Tibial artery (tissue), 4 donors: ENCODE measurements at regions not wholly inside any gene's neighbourhood (a gene's known extent, or its start where the extent isn't known, plus 50 kb on each side); places are given as distances from the start of the nearest gene placed in this dataset.

ENCODE experiments used
- DNase-seq, 2 donors: peaks; one replicate each; pipeline ENCODE4 v3.0.0-alpha.2; 2019
- H3K27ac ChIP-seq, 2 donors: fragments of 200-600 bp; sonication (generic) in 1 of 2; 1 replicate in 1 of 2; 2 replicates in 1 of 2; pipeline ENCODE4 v1.5.1; 2018 to 2019; ENCODE audit warnings: mild to moderate bottlenecking in 1 of 2
- H3K27me3 ChIP-seq, 2 donors: fragments of 200-600 bp; sonication (generic) in 1 of 2; one replicate each; pipeline versions ENCODE4 v1.5.1 to v1.6.0; 2016 to 2019
- H3K36me3 ChIP-seq, 3 donors: fragments of 200-600 bp; sonication (generic) in 2 of 3; one replicate each; pipeline ENCODE4 v1.5.1; 2016 to 2019; ENCODE audit warnings: mild to moderate bottlenecking in 2 of 3
- H3K4me1 ChIP-seq, 4 donors: fragments of 200-600 bp; sonication (generic) in 2 of 4; 1 replicate in 3 of 4; 2 replicates in 1 of 4; pipeline ENCODE4 v1.5.1; 2016 to 2019
- H3K4me3 ChIP-seq, 2 donors: fragments of 200-600 bp; sonication (generic) in 1 of 2; 1 replicate in 1 of 2; 2 replicates in 1 of 2; pipeline ENCODE4 v1.5.1; 2018 to 2019; ENCODE audit warnings: mild to moderate bottlenecking in 2 of 2
- H3K9me3 ChIP-seq, 3 donors: fragments of 200-600 bp; sonication (generic) in 1 of 3; one replicate each; pipeline ENCODE4 v1.5.1; 2016 to 2019
- intact Hi-C: fragments of 100-400 bp; cut with DNase I; formaldehyde crosslinking; loops from one replicate; pipeline ENCODE4 v1.15.0; 2023; ENCODE audit warnings: low total_unique reads
- TF ChIP-seq, protein P1 (sequence below), 2 experiments: fragments of 200-600 bp in 1 of 2; fragments of 450-650 bp in 1 of 2; IDR thresholded peaks; one replicate each; pipeline ENCODE4 v1.5.1; 2017 to 2019; ENCODE audit warnings: antibody characterized with exemption in 2 of 2, mild to moderate bottlenecking in 1 of 2, moderate library complexity in 1 of 2

DNA sequence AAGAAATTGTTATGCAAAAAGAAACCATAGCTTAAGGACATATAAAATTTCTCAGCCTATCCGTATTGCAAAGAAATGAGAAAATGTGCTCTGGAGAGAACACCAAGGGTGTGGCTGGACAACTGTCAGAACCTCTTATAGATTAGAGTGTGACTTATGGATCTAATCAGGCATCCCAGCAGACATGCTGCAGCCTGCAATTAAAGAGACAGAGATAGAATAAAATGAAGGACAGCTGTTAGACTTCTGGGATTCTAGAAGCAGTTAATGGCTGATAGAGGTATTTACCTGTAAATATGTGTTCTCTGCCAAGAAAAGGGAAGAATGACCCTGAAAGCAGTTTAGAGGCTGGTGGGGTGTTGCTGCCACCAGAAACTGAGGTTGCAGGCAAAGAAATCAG lies 160.1 kb upstream of the KIF2B start:
- no peak for DNase-seq
- Histone ChIP-seq H3K27ac (no peak overlapping the region), H3K9me3 (no peaks in the 10 kb centered on the region), H3K36me3 (no peaks in the 10 kb centered on the region), H3K4me1 (no peaks in the 10 kb centered on the region), H3K27me3 (no peaks in the 10 kb centered on the region), H3K4me3 (no peak overlapping the region)
- TF ChIP-seq, protein P1, sequence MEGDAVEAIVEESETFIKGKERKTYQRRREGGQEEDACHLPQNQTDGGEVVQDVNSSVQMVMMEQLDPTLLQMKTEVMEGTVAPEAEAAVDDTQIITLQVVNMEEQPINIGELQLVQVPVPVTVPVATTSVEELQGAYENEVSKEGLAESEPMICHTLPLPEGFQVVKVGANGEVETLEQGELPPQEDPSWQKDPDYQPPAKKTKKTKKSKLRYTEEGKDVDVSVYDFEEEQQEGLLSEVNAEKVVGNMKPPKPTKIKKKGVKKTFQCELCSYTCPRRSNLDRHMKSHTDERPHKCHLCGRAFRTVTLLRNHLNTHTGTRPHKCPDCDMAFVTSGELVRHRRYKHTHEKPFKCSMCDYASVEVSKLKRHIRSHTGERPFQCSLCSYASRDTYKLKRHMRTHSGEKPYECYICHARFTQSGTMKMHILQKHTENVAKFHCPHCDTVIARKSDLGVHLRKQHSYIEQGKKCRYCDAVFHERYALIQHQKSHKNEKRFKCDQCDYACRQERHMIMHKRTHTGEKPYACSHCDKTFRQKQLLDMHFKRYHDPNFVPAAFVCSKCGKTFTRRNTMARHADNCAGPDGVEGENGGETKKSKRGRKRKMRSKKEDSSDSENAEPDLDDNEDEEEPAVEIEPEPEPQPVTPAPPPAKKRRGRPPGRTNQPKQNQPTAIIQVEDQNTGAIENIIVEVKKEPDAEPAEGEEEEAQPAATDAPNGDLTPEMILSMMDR (IDR thresholded peaks at IDR 0.05), result no peak
- intact Hi-C loops, result no loop called here

DNA sequence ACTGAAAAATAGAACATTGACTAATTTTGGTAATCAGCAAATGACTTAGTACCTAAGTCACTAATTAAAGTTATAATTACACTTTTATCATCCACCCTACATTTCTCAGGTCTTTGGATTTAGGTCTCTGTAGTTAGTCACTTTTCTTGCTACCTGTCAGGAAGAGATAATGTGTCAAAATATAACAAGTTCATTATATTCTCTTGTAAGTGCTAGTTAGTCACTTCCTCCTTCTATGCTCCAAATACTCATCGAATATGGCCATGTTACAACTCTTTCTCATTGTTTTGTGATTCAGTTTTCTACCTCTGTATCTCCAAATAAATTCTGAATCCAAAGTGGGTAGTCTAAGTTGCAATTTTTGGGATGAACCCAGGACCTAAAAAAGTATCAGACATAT lies 163.5 kb upstream of the KIF2B start:
- no peak for DNase-seq
- intact Hi-C loops, result no loop called here
- H3K9me3 ChIP-seq, result no peaks in the 10 kb centered on the region
- no peaks in the 10 kb centered on the region for H3K27me3 ChIP-seq
- no peak overlapping the region for H3K4me3 ChIP-seq
- H3K27ac ChIP-seq, result no peak overlapping the region
- H3K4me1 ChIP-seq, result no peaks in the 10 kb centered on the region
- H3K36me3 ChIP-seq, result no peaks in the 10 kb centered on the region
- TF ChIP-seq, protein P1 (IDR thresholded peaks at IDR 0.05), result no peak

DNA sequence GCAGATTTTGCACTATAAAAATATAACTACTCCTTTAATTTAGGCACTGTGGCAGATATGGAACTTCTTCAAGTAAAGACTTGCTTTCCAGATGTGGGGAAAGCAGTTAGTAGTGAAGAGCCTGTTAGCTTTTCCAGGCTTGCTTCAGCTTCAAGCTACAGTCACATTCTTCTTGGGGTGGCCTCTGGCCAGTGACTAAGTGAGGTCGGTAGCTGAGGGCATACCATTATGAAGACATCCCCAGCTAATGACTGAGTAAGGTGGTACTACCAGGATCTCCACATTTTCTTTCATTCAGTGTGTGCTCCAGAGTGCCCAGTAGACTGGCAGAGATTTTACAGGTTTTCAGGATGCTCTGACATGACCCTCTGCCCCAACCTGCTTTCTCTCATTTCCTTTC lies 167.1 kb upstream of the KIF2B start:
- H3K4me1 ChIP-seq, result no peaks in the 10 kb centered on the region
- no peak for DNase-seq
- H3K9me3 ChIP-seq, result no peaks in the 10 kb centered on the region
- H3K36me3 ChIP-seq, result no peaks in the 10 kb centered on the region
- intact Hi-C loops, result no loop called here
- TF ChIP-seq, protein P1 (IDR thresholded peaks at IDR 0.05), result no peak
- H3K4me3 ChIP-seq, result no peak overlapping the region
- no peaks in the 10 kb centered on the region for H3K27me3 ChIP-seq
- H3K27ac ChIP-seq, result no peak overlapping the region

- H3K4me3 ChIP-seq, result no peak overlapping the region
- no peaks in the 10 kb centered on the region for H3K27me3 ChIP-seq
- no peaks in the 10 kb centered on the region for H3K4me1 ChIP-seq
- no peak for DNase-seq
- H3K27ac ChIP-seq, result no peak overlapping the region
- intact Hi-C loops, result no loop called here
- TF ChIP-seq, protein P1 (IDR thresholded peaks at IDR 0.05), result no peak
- no peaks in the 10 kb centered on the region for H3K36me3 ChIP-seq
- H3K9me3 ChIP-seq, result no peaks in the 10 kb centered on the region
Measured at GRCh38 chr17:53649201-53649600, 173.5 kb upstream of the KIF2B start.

DNA sequence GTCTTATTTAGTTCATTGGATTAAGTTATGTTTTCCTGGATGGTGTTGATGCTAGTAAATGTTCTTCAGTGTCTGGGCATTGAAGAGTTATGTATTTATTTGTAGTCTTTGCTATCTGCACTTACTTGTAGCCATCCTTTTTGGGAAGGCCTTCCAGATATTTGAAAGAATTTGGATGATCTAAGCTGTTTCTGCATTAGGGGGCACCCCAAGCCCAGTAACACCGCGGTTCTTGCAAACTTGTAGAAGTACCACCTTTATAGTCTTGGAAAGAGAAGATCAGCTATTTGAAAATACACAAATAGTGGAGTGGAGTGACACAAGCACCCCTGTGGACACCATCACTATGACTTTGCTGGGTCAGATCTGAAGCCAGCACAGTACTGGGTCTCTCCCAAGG lies 175.9 kb upstream of the KIF2B start:
- Histone ChIP-seq H3K4me3 (no peak overlapping the region), H3K4me1 (no peaks in the 10 kb centered on the region), H3K27ac (no peak overlapping the region), H3K27me3 (no peaks in the 10 kb centered on the region), H3K36me3 (no peaks in the 10 kb centered on the region), H3K9me3 (no peaks in the 10 kb centered on the region)
- intact Hi-C loops, result no loop called here
- DNase-seq, result no peak
- TF ChIP-seq, protein P1 (IDR thresholded peaks at IDR 0.05), result no peak

DNA sequence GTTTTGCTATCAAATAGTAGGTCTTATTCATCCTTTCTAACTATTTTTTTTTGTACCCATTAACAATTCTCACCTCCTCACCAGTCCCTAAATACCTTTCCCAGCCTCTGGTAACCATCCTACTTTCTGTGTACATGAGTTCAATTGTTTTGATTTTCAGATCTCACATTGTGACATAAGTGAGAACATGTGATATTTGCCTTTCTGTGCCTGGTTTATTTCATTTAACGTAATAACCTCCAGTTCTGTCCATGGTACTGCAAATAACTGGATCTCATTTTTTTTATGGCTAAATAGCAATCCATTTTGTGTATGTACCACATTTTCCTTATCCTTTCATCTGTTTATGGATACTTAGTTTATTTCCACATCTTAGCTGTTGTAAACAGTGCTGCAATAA lies 181.9 kb upstream of the KIF2B start:
- no peak overlapping the region for H3K4me3 ChIP-seq
- intact Hi-C loops, result no loop called here
- H3K36me3 ChIP-seq, result no peaks in the 10 kb centered on the region
- TF ChIP-seq, protein P1 (IDR thresholded peaks at IDR 0.05), result no peak
- no peaks in the 10 kb centered on the region for H3K27me3 ChIP-seq
- no peaks in the 10 kb centered on the region for H3K4me1 ChIP-seq
- H3K9me3 ChIP-seq, result no peaks in the 10 kb centered on the region
- no peak for DNase-seq
- no peak overlapping the region for H3K27ac ChIP-seq
